ENCODE measurements at regions not wholly inside any gene's neighbourhood (a gene's known extent, or its start where the extent isn't known, plus 50 kb on each side); places are given as distances from the start of the nearest gene placed in this dataset.

DNA sequence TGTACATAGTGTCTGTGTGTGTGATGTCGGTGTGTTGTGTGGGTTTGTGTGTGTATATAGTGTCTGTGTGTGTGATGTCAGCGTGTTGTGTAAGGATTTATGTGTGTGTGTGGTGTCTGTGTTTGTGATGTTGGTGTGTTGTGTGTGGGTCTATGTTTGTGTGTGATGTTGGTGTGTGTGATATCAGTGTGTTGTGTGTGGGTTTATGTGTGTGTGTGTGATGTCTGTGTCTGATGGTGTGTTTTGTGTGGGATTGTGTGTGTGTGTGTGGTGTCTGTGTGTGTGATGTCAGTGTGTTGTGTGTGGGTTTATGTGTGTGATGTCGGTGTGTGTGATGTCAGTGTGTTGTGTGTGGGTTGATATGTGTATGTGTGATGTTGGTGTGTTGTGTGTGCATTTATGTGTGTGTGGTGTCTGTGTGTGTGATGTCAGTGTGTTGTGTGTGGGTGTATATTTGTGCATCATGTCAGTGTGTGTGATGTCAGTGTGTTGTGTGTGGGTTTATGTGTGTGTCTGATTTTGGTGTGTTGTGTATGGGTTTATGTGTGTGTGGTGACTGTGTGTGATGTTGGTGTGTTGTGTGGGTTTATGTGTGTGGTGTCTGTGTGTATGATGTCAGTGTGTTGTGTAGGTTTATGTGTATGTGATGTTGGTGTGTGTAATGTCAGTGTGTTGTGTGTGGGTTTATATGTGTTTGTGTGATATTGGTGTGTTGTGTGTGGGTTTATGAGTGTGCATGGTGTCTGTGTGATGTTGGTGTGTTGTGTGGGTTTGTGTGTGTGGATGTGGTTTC is 102.4 kb upstream of the CD93 start:
- ChIA-PET CTCF (no interaction called here), POLR2A (no interaction called here)

DNA sequence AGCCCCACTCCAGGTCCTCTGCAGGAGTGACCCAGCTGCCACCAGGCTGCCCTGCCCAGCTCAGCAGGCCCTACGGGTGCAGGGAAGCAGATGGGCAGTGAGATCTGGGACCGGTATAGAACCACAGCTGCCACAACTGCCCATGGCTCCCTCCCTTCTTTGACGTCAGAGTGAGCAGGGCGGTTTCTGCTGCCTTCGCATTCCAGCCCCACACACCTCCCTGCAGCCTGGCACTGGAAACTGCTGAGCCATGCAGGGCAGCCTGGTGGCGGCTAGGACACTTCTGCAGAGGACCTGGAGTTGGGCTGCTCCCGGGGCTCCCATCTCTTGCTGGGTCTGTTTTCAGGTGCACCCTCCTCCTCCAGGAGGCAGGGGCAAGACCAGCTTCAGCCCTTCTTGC is 101.6 kb upstream of the CD93 start:
- ChIA-PET CTCF (no interaction called here), POLR2A (no interaction called here)

DNA sequence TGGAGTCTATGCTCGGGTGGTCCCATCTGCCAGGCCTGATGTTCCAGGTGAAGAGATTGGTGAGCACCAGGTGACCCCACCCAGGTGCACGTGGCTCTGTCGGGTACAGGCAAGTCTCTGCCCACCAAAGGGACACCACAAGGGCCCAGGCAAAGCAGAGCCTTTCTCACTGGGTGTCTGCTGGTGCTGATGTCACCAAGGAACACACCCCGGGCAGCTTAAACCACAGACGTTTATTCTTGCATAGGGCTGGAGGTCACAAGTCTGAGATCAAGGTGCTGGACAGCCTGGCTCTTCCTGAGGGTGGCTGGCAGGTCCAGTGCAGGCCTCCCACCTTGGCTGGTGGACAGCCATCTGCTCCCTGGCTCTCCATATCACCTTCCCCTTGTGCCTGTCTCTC is 100.7 kb upstream of the CD93 start:
- POLR2A ChIA-PET, result no interaction called here
- CTCF ChIA-PET, result no interaction called here

DNA sequence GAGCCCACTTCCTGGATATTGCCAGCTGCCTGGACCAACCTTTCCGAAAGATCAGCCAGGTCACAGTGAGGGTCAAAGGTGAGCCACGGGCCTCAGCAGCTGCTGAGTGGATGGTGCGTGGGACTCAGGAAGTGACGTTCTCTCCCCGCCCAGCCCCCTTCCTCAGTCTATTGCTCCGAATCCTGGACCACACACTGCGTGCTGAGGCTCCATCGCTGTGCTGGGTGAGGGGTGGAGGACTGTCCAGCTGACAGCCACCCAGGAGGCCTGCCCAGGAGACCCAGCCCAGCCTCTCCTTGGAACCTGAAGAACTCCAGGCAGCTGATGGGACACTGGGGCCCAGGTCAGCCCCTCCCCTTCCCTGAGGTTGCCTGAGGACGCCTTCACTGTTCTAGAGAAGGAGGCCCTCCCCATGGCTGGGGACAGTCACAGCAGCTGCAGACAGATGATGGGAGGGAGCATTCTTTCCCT is 94.4 kb upstream of the CD93 start:
- CTCF ChIA-PET, result no interaction called here
- POLR2A ChIA-PET, result no interaction called here

DNA sequence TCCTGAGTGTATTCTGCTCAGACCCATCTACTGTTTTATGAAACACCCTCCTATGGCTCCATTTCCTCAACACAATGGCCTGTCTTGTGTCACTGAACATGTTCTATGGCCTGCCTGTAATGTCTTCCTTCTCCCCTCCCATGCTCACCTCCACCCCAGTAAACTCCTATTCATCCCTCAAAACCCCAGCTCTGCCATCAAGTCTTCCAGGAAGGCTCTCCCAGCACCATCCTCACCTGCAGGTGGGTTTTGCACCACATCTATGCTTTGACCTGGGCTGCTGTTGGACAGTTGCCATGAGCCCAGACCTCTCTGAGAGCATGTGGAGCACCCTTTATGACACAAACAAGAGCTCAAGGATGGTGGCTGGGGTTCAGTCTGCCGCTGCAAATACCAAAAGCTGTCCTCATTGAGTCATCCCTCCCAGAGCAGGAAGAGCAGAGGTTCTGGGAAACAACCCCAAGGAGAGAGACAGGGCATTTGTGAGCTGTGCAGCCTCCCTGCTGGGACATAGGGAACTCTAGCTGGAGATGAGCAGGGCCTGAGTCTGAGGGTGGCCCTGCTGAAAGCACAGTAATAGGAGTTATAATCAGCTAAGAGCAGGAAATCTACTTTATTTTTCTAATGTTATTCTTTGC is 93.8 kb upstream of the CD93 start:
- ChIA-PET POLR2A (no interaction called here), CTCF (no interaction called here)

DNA sequence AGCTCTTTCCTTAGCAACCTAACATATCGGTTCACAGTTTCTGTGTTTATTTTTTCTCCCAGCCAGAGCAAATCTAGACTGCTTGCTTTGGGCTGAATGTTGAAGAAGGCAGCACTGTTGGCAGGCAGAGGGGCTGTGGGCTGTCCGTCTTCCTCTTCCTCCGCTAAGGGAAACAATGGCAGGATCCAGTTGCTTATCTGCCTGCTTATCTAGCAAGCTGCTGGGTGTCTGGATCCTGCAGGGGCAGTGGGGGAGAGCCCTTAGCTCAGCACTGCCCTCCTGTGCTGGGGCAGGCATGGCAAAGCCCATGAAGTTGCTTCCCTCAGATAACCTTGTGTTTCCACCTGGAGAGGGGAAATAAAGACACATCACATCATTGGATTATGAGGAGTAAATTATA is 92.7 kb upstream of the CD93 start:
- POLR2A ChIA-PET, result no interaction called here
- CTCF ChIA-PET, result no interaction called here

DNA sequence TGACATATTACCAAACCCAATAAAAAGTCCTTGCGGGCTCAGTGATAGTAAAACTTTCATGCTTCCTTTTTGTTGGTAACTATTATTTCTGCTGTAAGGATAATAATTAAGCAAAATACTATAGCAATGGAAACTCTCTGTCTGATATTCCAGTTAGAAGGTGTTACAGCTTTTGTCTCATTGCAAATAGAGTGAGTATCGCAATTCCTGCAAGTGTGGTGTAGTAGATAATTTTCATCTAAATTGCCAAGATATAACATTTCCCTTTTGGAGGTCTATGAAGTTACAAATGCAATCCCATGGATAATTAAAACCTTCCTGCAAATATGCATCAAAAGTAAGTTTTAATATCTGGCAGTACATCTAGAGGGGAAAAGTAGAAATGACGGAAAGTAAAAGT is 88.7 kb upstream of the CD93 start:
- CTCF ChIA-PET, result no interaction called here
- POLR2A ChIA-PET, result no interaction called here

DNA sequence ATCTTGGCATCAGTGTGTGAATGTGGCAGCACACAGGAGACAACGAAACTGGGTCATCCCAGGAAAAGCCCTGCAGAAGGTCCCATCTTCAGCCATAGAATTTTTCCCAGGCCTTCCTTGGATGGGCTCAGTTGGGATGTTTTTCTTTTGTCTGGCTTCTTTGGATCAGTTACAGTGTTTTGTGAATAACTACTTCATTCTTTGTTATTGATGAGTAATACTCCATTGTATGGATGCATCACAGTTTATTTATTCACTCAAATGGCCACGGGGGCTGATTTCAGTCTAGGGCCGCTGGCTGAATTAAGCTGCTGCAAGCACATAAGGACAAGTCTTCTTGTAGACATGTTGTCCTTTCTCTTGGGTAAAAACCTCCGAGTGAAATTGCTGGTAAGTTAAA is 81.3 kb upstream of the CD93 start:
- POLR2A ChIA-PET, result no interaction called here
- CTCF ChIA-PET, result no interaction called here

DNA sequence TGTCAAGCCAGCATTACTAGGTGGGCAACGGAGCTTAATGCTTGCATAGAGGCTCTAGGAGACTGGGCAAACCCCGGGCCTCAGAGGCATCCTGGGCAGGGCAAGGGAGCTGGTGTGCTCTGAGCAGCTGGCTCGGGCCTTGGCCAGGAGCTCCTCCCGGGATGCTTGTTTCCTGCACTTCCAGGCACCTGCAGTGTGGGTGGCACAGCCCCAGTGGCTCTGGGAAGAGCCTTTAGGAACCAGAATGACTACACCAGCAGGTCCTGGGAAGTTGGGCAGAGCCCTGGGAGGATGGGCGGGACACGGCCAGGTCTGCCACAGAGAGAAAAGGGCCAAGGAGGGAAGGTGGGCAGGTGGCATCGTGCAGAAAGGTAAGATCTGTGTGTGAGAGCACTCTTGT is 80.4 kb upstream of the CD93 start:
- CTCF ChIA-PET, result no interaction called here
- POLR2A ChIA-PET, result no interaction called here

DNA sequence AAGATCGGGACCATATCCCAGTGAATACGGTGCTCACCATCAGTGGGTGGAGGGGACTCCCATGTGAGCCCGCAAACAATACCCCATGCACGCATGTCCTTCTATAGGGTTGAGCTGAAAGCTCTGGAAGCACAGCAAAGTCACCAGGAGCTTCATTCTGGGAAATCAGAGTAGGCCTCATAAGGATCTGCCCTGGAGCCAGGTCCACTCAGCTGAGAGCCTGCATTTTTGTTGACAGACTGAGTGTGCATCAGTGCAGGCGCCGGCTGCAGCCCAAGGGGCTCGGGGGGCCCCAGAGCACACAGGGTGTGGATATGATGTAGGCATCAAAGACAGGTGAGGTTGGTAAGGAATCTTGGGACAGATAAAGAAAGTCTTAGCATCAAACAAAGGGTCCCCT is 79.8 kb upstream of the CD93 start:
- ChIA-PET POLR2A (no interaction called here), CTCF (no interaction called here)

DNA sequence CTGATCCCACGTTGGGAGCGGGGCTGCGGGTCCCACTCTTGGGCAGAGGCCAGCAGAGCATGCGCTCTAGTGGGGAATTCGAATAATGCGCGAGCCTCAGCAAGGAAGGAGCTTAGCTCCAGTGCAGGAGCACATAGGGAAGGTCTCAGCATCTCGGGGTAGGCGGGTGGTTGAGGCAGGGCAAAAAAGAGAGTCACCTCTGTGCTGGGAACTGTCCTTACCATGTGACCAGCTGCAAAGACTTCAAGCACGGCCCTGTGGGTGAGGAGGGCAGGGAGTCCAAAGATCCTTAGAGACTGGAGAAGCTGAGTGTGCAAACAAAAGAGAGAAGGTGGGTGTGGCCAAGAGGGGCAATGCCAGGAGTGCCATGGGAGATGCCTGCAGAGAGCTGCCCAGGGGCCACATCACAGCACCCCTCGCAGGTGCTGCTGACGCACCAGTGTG is 79.2 kb upstream of the CD93 start:
- ChIA-PET POLR2A (no interaction called here), CTCF (no interaction called here)

DNA sequence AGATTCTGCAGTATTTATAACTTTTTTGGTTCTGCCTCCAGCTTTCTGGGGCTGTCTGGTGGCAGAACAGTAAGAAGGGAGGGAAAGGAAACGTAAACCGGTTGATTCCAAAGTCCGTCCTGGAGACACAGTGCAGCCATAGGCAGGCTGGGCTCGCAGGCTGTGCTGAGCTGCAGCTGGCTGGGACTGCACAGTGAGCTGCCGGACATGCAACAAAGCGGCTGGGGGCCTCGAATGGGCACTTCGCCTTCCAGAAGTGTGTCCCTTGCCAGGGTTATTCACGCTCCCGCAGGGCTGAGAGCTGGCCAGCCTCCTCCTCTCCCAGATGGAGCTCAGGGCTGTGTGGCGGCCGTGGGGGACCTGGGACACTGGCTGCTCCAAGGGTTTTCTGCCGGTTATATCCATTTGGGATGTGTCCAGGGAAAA is 78.1 kb upstream of the CD93 start:
- CTCF ChIA-PET, result no interaction called here

DNA sequence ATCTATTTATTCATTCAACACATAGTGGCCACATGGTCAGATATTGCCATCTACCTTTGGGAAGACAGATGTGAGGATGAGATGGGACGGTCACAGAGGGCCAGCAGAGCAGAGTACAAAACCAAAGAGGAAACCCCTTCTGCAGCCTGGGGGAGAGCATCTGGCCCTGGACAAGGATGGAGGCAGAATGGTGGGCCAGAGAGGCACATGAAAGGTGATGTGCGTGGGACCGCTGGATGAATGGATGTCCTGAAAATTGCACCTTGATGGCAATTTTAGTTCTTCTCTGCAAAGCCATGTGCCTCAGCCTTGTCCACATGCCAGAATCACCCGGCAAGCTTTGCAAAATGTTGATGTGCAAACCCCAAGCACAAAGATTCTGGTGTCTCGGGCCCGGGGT is 77.4 kb upstream of the CD93 start:
- POLR2A ChIA-PET, result no interaction called here
- CTCF ChIA-PET, result no interaction called here

More for the DNA sequence above, 78.1 kb upstream of the CD93 start:
- POLR2A ChIA-PET, result no interaction called here

DNA sequence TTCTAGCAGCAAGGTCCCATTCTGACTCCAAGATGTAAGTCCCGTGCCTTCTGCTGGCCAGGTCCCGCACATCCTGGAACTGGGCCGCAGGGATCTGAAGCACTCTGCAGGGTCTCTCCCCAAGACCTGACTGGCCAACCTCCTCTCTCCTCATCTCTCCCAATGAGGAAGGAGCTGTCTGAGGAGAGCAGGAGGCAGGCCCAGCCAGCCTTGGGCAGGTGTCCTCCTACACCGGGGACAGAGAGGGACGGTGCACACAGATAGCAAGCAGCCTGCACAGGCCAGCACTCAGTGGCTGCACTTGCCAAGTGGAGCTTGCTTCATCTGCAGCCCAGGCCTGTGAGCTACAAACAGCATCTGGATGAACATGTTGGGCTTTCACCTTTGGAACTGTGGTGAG is 76.8 kb upstream of the CD93 start:
- POLR2A ChIA-PET, result no interaction called here
- CTCF ChIA-PET, result no interaction called here

DNA sequence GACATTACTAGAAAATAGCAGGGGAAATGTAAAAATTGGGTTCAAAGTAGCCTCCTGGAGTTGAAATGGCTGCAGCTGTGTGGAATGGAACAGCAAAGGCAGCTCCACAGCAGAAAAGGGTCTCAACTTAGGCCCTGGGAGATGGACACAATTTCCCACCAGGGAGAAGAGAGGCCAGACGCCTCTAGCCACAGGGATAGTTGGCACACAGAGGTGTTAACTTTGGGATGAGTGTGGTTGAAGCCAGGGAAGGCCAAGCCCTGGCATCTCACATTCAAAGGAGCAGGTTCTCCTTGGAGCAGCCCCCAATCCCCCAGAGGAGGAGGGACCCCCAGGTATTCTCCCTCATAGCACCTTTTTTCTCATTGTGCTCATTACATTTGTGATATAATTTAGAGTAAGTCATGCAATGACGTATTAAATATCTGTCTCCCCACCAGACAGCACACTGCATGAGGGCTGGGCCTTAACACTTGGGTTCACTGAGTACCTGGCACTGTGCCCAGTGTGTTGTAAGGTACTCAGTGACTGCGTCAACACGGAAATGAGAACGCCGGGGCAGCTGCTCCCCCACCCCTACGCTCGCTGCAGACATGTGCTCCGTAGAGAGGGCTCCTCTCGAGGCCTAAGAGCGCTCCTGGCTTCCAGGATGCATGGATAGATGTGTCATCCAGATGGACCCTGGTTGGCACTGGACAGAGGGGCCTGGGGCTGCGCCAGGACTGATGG is 76.0 kb upstream of the CD93 start:
- ChIA-PET POLR2A (no interaction called here), CTCF (no interaction called here)

DNA sequence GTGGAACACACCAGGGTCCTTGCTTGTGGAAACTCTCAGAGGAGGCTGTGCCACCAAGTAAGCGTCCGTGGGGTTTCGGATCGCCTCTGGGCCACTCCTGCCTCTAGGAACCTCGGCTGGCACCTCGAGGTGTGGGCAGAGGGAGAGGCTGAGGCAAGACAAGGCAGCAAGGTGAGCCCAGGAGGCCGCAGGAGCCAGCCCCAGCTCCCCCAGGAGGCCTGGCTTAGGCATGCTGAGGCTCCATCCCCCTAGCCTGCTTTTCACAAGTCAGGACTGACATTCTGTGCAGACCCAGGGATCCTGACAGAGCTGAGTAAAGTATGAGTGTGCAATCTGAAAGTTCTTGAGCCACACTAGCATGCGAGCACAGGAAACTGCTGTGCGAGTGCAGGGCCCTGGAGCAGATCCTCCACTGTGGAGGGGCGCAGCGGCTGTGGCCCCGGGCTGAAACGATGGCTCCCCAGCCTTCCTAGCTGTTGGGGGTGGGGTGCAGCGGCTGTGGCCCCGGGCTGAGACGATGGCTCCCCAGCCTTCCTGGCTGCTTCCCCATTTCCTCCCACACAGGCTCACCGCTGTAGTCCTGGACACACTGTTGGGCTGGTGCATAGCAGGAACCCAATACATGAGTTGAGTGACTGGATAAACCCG is 75.2 kb upstream of the CD93 start:
- ChIA-PET POLR2A (no interaction called here), CTCF (no interaction called here)

DNA sequence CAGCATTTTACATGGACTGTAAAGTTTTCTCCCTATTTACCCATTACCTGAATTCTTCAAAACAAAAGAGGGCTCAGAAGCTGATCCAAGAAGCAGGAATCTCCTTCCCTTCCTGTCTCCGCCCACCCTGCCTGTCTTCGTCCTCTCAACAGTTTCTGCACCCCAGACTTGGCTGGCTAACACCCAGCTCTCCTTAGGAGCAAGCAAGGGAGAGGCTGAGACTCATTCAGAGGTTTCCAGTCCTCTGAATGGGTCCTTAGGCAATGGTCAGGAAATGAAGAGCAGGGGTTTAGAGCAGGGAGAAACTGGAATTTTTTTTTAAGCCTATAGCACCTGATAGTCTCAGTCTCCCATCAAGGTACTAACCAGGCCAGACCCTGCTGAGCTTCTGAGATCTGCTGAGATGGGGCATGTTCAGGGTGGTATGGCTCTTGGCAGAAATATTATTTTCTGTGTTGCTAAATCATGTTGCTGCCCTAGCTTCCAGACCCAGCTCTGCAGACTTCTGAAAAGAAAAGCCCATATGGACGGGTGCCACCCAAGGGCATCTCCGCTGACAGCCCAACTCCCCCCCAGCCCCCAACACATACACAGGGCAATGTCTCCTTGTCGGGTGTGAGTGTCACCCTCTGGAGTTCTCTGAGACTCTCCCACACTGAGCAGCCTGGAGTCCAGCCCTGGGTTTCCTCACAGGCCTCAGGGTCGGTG is 74.6 kb upstream of the CD93 start:
- CTCF ChIA-PET, result no interaction called here
- POLR2A ChIA-PET, result no interaction called here

DNA sequence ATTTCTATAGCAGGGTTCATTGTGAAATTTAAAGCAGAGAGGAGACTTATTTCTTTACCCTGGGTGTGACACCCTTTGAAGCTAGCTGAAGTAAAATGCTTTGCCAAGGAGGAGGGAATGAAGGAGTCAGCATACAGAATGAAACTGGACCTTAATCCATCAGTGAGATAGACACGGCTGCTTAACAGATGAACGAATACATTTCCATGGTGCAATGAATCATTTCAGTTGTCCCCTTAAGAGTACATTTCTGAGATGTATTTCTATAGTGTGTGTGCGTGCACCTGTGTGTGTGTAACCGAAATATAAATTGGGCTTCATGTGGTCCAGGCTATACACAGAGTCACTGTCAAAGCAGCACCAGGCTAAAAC is 73.8 kb upstream of the CD93 start:
- POLR2A ChIA-PET, result no interaction called here
- CTCF ChIA-PET, result no interaction called here

DNA sequence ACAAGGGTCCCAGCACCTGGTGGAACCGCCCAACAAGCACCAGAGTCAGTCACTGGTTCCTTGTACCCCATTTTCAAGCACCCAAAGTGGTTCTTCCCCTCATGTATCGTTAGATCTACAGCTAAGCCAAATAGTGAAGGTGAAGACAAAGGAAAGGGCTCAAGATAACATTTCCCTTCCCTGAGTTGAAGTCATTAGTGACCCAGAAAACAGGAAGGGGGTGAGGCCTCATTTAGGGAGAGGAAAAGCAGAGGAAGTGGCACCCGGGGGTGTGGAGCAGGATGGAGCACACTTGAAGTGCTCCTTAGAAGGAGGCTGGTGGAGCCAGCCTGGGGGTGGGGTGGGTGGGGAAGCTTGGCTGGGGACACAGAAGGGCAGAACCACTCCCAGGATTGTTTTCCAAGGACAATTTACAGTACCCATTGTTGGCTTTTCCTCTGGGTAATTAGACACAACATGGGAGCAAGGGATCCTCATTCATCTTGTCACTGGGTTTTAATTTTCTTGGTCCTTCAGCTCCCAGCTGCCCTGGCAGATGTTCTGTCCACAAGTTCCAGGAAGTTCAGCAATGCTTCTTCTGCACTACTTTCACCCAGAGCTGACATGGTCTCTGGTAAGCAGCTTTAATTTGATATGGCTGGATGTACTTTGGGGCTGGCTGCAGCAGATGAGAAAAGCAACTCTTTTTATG is 73.3 kb upstream of the CD93 start:
- ChIA-PET CTCF (no interaction called here), POLR2A (no interaction called here)

DNA sequence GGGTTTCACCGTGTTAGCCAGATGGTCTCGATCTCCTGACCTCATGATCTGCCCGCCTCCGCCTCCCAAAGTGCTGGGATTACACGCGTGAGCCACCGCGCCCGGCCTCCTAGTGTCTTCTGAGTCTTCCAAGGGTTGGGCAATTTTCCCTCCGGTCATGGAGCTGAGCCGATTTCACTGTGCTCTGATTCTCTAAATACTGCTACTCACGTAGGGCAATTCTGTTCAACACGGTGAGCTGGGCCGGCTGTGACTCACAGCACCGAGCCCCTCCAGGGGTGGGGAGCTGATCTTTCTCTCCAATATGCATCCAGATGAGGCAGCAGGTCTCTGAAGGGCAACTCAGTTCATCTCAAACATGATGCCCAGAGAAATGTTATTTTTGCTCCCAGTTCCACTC is 71.6 kb upstream of the CD93 start:
- ChIA-PET POLR2A (no interaction called here), CTCF (no interaction called here)
